ENCODE measurements at regions not wholly inside any gene's neighbourhood (a gene's known extent, or its start where the extent isn't known, plus 50 kb on each side); places are given as distances from the start of the nearest gene placed in this dataset.

GRCh38 chr3:44175070-44175469, 66.6 kb upstream of the TOPAZ1 start:
- TF ChIP-seq CTCF (IDR thresholded peaks at IDR 0.05; ENCODE audit: poor library complexity) (no peak), EZH2 (IDR thresholded peaks at IDR 0.05; ENCODE audit: borderline replicate concordance) (no peak), EZH2phosphoT487 (IDR thresholded peaks at IDR 0.05; ENCODE audit: low read depth, severe bottlenecking, unreplicated experiment) (no peak)

All from hepatocyte (in vitro differentiated cells).